ENCODE measurements at regions not wholly inside any gene's neighbourhood (a gene's known extent, or its start where the extent isn't known, plus 50 kb on each side); places are given as distances from the start of the nearest gene placed in this dataset.

DNA sequence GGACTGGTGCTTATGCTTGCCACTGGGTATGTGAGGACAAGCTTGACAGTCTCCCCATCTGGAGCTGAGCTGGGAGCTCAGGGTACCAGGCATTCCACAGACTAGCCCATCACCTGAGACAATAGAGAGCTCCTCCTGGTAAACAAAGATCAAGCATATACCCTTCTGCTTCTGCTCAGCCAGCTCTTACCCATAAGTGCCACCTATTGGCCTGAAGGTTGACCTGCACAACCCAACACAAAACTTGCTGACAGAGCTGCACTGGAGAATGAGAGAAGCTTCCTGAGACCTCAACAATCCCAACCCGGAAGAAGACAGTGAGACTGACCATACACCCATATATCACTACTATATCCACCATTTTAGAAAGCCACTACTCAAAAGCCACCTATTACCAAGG is 1049.2 kb upstream of the INTU start:
- TF ChIP-seq CTCF (IDR thresholded peaks at IDR 0.05; ENCODE audit: insufficient read depth, low read depth, low read length) = no peak
- no peak for TF ChIP-seq EZH2 (IDR thresholded peaks at IDR 0.05; ENCODE audit: insufficient read depth, low read length)
